Osteocyte (in vitro differentiated cells): ENCODE measurements at regions not wholly inside any gene's neighbourhood (a gene's known extent, or its start where the extent isn't known, plus 50 kb on each side); places are given as distances from the start of the nearest gene placed in this dataset.

Experiments
- DNase-seq: peaks from one replicate; pipeline ENCODE4 v3.0.0; 2021; ENCODE audit warnings: mixed read lengths; ENCODE audit not compliant: unreplicated experiment; ENCODE audit errors: extremely low spot score
- H3K27ac Mint-ChIP-seq: one replicate; pipeline ENCODE4 v1.8.0; 2021; ENCODE audit warnings: mild to moderate bottlenecking, mixed read lengths; ENCODE audit not compliant: unreplicated experiment
- H3K27me3 Mint-ChIP-seq: one replicate; pipeline ENCODE4 v1.8.0; 2021; ENCODE audit warnings: mixed read lengths; ENCODE audit not compliant: unreplicated experiment
- H3K36me3 Mint-ChIP-seq: one replicate; pipeline ENCODE4 v1.8.0; 2021; ENCODE audit warnings: mixed read lengths; ENCODE audit not compliant: unreplicated experiment
- H3K4me1 Mint-ChIP-seq: one replicate; pipeline ENCODE4 v1.8.0; 2021; ENCODE audit warnings: mixed read lengths; ENCODE audit not compliant: unreplicated experiment
- H3K4me3 Mint-ChIP-seq: one replicate; pipeline ENCODE4 v1.8.0; 2021; ENCODE audit warnings: mild to moderate bottlenecking, moderate library complexity, mixed read lengths; ENCODE audit not compliant: unreplicated experiment
- H3K9me3 Mint-ChIP-seq: one replicate; pipeline ENCODE4 v1.8.0; 2021; ENCODE audit warnings: mixed read lengths; ENCODE audit not compliant: unreplicated experiment
- CTCF ChIP-seq: fragments of 200-600 bp; sonication (generic); IDR thresholded peaks from 2 replicates; pipeline ENCODE4 v1.5.0; 2021; ENCODE audit warnings: antibody characterized with exemption, mild to moderate bottlenecking, moderate library complexity

GRCh38 chr2:161028581-161028980 is 131.6 kb upstream of the TANK start:
- Mint-ChIP-seq H3K4me3 (no peak overlapping the region), H3K4me1 (peaks cover 16% of the 10 kb centered on the region), H3K9me3 (no peaks in the 10 kb centered on the region), H3K27ac (no peak overlapping the region), H3K27me3 (no peaks in the 10 kb centered on the region), H3K36me3 (no peaks in the 10 kb centered on the region)
- DNase-seq: no peak
- TF ChIP-seq CTCF: no peak

GRCh38 chr2:161029321-161029720 is 130.9 kb upstream of the TANK start:
- TF ChIP-seq CTCF: no peak
- Mint-ChIP-seq H3K27ac (peak overlapping the region; percentile 25), H3K27me3 (no peaks in the 10 kb centered on the region), H3K9me3 (no peaks in the 10 kb centered on the region), H3K4me1 (peaks cover 16% of the 10 kb centered on the region), H3K4me3 (no peak overlapping the region), H3K36me3 (no peaks in the 10 kb centered on the region)
- DNase-seq: no peak

GRCh38 chr2:161030260-161031063 is 129.8 kb upstream of the TANK start:
- Mint-ChIP-seq H3K9me3 (no peaks in the 10 kb centered on the region), H3K4me3 (no peak overlapping the region), H3K27me3 (no peaks in the 10 kb centered on the region), H3K36me3 (no peaks in the 10 kb centered on the region), H3K27ac (peak overlapping the region; percentile 74), H3K4me1 (peaks cover 16% of the 10 kb centered on the region)
- no peak for TF ChIP-seq CTCF
- DNase-seq: no peak

- no peaks in the 10 kb centered on the region for H3K9me3 Mint-ChIP-seq
- no peak for DNase-seq
- H3K4me3 Mint-ChIP-seq: no peak overlapping the region
Observed at GRCh38 chr2:161031511-161031910, 128.7 kb upstream of the TANK start.

More at GRCh38 chr2:161031511-161031910, 128.7 kb upstream of the TANK start:
- no peak for TF ChIP-seq CTCF
- no peaks in the 10 kb centered on the region for H3K27me3 Mint-ChIP-seq
- H3K27ac Mint-ChIP-seq: no peak overlapping the region
- peaks cover 16% of the 10 kb centered on the region for H3K4me1 Mint-ChIP-seq
- H3K36me3 Mint-ChIP-seq: no peaks in the 10 kb centered on the region
